ENCODE measurements at regions not wholly inside any gene's neighbourhood (a gene's known extent, or its start where the extent isn't known, plus 50 kb on each side); places are given as distances from the start of the nearest gene placed in this dataset.

DNA sequence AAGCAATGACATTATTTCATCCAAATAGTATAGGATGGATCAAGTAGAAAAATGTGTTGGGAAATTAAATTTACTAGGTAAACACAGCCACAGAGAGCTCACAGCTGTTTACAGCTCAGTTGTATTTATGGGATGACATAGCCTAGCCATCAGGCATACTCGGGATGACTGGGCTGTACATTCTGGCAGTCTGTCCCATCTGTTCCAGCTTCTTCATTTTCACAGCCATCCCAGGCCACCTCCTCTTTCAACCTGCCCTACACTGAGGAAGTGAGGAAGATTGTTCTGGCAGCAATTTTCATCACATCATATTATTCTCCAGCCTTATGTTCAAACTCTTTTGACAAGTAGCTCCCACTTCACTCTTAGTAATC is 98.4 kb upstream of the PFN2 start:
- no peak for DNase-seq (ENCODE audit: low read depth, low spot score)
- TF ChIP-seq, protein P1, sequence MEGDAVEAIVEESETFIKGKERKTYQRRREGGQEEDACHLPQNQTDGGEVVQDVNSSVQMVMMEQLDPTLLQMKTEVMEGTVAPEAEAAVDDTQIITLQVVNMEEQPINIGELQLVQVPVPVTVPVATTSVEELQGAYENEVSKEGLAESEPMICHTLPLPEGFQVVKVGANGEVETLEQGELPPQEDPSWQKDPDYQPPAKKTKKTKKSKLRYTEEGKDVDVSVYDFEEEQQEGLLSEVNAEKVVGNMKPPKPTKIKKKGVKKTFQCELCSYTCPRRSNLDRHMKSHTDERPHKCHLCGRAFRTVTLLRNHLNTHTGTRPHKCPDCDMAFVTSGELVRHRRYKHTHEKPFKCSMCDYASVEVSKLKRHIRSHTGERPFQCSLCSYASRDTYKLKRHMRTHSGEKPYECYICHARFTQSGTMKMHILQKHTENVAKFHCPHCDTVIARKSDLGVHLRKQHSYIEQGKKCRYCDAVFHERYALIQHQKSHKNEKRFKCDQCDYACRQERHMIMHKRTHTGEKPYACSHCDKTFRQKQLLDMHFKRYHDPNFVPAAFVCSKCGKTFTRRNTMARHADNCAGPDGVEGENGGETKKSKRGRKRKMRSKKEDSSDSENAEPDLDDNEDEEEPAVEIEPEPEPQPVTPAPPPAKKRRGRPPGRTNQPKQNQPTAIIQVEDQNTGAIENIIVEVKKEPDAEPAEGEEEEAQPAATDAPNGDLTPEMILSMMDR (conservative IDR thresholded peaks at IDR 0.05) = no peak
- peaks cover 28% of the 10 kb centered on the region for H3K4me1 Mint-ChIP-seq
- no peak overlapping the region for H3K27ac Mint-ChIP-seq (ENCODE audit: unreplicated experiment)
- no peak overlapping the region for H3K4me3 Mint-ChIP-seq
- H3K9me3 Mint-ChIP-seq = no peaks in the 10 kb centered on the region
- H3K36me3 Mint-ChIP-seq (ENCODE audit: low read depth) = no peaks in the 10 kb centered on the region
- H3K27me3 Mint-ChIP-seq (ENCODE audit: low read depth) = no peaks in the 10 kb centered on the region

DNA sequence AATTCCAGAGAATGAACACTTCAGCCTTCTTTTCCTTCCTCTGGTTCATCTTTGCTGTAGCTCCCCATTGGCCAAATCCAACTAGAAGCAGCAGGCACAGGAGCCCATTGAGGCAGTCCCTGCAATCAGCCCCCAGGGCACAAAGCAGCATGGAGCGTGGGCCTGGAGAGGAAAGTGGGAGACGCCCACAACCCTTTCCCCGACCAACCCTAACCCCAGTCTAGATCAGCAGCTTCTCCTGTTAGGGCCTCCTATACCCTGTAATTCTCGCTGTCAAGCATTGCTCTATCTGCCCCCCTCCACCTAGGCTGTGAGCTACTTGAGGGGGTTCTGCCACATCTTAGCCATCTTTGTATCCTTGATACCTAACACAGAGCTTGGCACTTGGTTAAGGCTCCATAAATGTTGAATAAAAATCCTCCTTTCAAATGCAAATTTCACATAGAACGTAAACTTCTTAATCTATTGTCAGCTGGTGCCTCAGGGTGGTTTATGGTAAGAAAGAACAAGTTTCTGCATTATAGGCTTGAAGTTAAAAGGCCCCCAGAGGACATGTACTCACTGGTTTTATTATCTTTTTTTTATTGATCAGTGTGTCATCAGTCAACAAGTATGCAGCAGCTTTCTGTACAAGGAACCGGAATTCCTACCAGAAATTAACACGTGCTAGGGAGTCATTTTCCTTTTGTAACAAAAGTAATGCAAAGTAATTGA is 97.9 kb upstream of the PFN2 start:
- H3K4me3 Mint-ChIP-seq = no peak overlapping the region
- H3K9me3 Mint-ChIP-seq = no peaks in the 10 kb centered on the region

DNA sequence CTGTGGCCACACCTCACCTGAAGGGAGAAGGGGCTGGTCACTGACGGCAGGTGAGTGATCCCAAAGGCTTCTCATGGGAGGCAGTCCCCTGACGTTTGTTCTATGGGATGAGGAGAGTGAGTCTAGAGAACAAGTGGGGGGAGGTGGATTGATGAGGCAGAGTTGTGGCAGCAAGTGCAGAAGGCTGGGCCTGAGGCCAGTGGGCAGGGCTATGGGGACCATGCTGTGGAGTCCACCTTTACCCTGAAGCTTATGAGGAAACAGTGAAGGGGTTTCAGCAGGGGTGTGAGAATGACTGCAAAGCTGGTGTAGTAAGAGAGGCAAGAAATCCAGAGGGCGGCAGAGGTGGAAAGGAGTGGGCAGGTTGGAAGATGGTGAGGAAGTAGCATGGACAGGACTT is 96.9 kb upstream of the PFN2 start:
- H3K9me3 Mint-ChIP-seq = no peaks in the 10 kb centered on the region
- H3K4me3 Mint-ChIP-seq = no peak overlapping the region
- H3K27ac Mint-ChIP-seq (ENCODE audit: unreplicated experiment) = no peak overlapping the region
- H3K27me3 Mint-ChIP-seq (ENCODE audit: low read depth) = no peaks in the 10 kb centered on the region
- no peak for DNase-seq (ENCODE audit: low read depth, low spot score)
- peaks cover 21% of the 10 kb centered on the region for H3K4me1 Mint-ChIP-seq
- TF ChIP-seq, protein P1 (conservative IDR thresholded peaks at IDR 0.05) = no peak
- no peaks in the 10 kb centered on the region for H3K36me3 Mint-ChIP-seq (ENCODE audit: low read depth)

More for the DNA sequence above, 97.9 kb upstream of the PFN2 start:
- Mint-ChIP-seq H3K4me1 (peaks cover 26% of the 10 kb centered on the region), H3K27me3 (ENCODE audit: low read depth) (no peaks in the 10 kb centered on the region), H3K36me3 (ENCODE audit: low read depth) (no peaks in the 10 kb centered on the region), H3K27ac (ENCODE audit: unreplicated experiment) (no peak overlapping the region)
- TF ChIP-seq, protein P1 (conservative IDR thresholded peaks at IDR 0.05) = no peak
- no peak for DNase-seq (ENCODE audit: low read depth, low spot score)

DNA sequence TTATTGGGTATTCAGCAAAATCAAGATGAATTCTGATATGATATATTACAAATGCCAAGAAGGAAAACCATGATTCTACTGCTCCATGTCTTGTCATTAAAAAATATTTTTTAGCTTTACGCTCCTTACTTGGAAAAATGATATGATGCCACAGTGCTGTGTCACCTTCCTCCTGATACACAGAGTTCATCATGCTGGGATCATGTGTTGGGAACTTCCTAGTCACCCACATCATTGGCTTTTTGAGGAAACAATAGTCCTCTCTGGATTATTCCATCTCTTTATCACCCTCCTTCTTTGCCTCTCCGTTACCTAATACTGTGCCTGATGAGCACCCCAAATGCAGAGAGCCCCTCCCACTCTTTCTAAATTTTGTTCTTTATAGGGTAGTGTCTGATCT is 94.3 kb upstream of the PFN2 start:
- H3K36me3 Mint-ChIP-seq (ENCODE audit: low read depth) = no peaks in the 10 kb centered on the region
- no peak overlapping the region for H3K27ac Mint-ChIP-seq (ENCODE audit: unreplicated experiment)
- H3K27me3 Mint-ChIP-seq (ENCODE audit: low read depth) = no peaks in the 10 kb centered on the region
- H3K9me3 Mint-ChIP-seq = no peaks in the 10 kb centered on the region
- no peak for DNase-seq (ENCODE audit: low read depth, low spot score)
- peaks cover 20% of the 10 kb centered on the region for H3K4me1 Mint-ChIP-seq
- TF ChIP-seq, protein P1 (conservative IDR thresholded peaks at IDR 0.05) = no peak
- H3K4me3 Mint-ChIP-seq = no peak overlapping the region

DNA sequence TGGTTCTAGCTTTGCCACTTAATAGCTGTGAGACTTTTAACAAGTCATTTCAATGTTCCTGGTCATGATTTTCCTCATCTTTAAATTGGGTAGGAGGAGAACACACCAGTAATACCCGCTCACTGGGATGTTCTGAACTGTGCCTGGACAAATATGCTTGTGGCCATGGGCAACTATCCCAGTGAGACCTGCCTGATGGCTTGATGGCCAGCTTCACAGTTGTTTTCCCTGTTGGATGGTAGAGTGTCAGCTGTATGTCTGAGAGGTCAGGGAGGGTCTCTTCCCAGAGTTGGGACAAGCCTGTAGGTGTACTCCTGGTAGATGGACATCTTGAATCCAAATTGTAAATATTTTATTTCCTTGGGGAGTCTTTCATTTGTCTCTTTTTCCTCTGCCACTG is 92.5 kb upstream of the PFN2 start:
- no peak for DNase-seq (ENCODE audit: low read depth, low spot score)
- no peaks in the 10 kb centered on the region for H3K9me3 Mint-ChIP-seq
- H3K4me3 Mint-ChIP-seq = no peak overlapping the region

More for the DNA sequence above, 92.5 kb upstream of the PFN2 start:
- TF ChIP-seq, protein P1 (conservative IDR thresholded peaks at IDR 0.05) = no peak
- H3K4me1 Mint-ChIP-seq = peaks cover 20% of the 10 kb centered on the region
- H3K36me3 Mint-ChIP-seq (ENCODE audit: low read depth) = no peaks in the 10 kb centered on the region
- H3K27me3 Mint-ChIP-seq (ENCODE audit: low read depth) = no peaks in the 10 kb centered on the region
- H3K27ac Mint-ChIP-seq (ENCODE audit: unreplicated experiment) = no peak overlapping the region

Data from neural crest cell (in vitro differentiated cells).